ENCODE measurements at regions not wholly inside any gene's neighbourhood (a gene's known extent, or its start where the extent isn't known, plus 50 kb on each side); places are given as distances from the start of the nearest gene placed in this dataset.

GRCh38 chr16:65888201-65888600 is 478.3 kb upstream of the CDH5 start:
- TF ChIP-seq CTCF (IDR thresholded peaks at IDR 0.05 in 2 of 3, conservative IDR thresholded peaks at IDR 0.05 in 1 of 3; ENCODE audit: borderline replicate concordance in 1 of 3, insufficient read depth in 1 of 3, low read depth in 2 of 3, low read length in 2 of 3), result no peak
- no peak for TF ChIP-seq YY1 (IDR thresholded peaks at IDR 0.05; ENCODE audit: extremely low read depth, insufficient replicate concordance, low read depth, low read length)
- no peak for TF ChIP-seq RAD21 (IDR thresholded peaks at IDR 0.05; ENCODE audit: low read depth)
- TF ChIP-seq, protein P1, sequence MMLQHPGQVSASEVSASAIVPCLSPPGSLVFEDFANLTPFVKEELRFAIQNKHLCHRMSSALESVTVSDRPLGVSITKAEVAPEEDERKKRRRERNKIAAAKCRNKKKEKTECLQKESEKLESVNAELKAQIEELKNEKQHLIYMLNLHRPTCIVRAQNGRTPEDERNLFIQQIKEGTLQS (IDR thresholded peaks at IDR 0.05), result no peak
- no peak for TF ChIP-seq SP1 (IDR thresholded peaks at IDR 0.05; ENCODE audit: low read depth)
- TF ChIP-seq CEBPB (IDR thresholded peaks at IDR 0.05; ENCODE audit: low read depth), result no peak
- TF ChIP-seq TCF7L2 (IDR thresholded peaks at IDR 0.05; ENCODE audit: borderline replicate concordance, extremely low read depth, insufficient read depth, insufficient read length), result no peak
- no peak for TF ChIP-seq POLR2A (IDR thresholded peaks at IDR 0.05; ENCODE audit: borderline replicate concordance, extremely low read depth, insufficient read depth, insufficient read length)
- no peak for TF ChIP-seq EZH2 (IDR thresholded peaks at IDR 0.05)
- no peak for TF ChIP-seq SIN3A (IDR thresholded peaks at IDR 0.05; ENCODE audit: low read depth)
- no peak for TF ChIP-seq REST (IDR thresholded peaks at IDR 0.05; ENCODE audit: low read depth)
- no peak for TF ChIP-seq ELF1 (IDR thresholded peaks at IDR 0.05; ENCODE audit: borderline replicate concordance, low read depth)
- no peak for TF ChIP-seq SRF (IDR thresholded peaks at IDR 0.05; ENCODE audit: low read depth)
